HG02763 (cell line): ENCODE measurements at regions not wholly inside any gene's neighbourhood (a gene's known extent, or its start where the extent isn't known, plus 50 kb on each side); places are given as distances from the start of the nearest gene placed in this dataset.
"Not testable (repeated sequence)": the region's sequence is repeated elsewhere in the genome, so short reads cannot be mapped to it uniquely, and the experiment has no call there.

Source experiments
- ATAC-seq: cut with Tn5 transposase; IDR thresholded peaks from one replicate; pipeline ENCODE4 v1.9.1; 2021; ENCODE audit warnings: mild to moderate bottlenecking, moderate library complexity; ENCODE audit not compliant: unreplicated experiment

DNA sequence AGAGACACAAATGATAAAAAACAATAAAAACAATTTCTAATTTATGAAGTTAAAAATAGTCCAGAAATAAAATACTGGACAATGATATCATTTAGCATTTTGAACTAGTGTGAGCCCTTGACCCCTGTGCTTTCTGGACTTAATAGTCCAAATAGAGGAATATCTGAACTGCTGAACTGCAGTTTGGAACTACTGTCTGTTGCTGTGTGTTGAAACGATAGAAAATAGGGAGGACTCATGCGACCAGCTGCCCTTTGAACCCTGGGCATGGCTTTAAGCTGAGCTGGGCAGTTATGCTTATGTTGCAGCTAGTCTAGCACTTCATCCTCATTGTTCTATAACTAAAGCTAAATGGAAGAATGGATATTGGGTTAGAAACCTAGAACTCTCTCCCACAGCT, 99.5 kb downstream of the FMR1NB start:
- no peak for ATAC-seq

DNA sequence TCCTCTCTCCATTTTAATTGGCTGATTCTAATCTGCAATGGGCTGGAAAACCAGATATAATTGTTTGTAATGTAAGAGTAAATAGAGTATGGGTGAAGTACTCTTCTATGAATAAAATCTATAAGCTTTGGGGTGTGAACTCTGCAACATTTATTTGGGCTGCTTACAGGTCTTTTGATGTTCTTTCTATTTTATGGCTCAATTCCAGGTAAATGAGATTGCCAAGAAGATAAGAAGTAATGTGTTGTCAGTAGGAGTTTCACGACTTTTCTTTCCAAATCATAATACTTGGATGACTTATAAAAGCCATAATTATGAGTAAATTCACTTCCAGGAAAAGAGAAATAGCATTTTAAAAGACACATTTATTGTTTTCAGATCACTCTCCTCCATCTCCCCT, 103.5 kb downstream of the FMR1NB start:
- no peak for ATAC-seq

- no peak for ATAC-seq
Observed at GRCh38 chrX:148120151-148120550, 139.0 kb downstream of the FMR1NB start.

DNA sequence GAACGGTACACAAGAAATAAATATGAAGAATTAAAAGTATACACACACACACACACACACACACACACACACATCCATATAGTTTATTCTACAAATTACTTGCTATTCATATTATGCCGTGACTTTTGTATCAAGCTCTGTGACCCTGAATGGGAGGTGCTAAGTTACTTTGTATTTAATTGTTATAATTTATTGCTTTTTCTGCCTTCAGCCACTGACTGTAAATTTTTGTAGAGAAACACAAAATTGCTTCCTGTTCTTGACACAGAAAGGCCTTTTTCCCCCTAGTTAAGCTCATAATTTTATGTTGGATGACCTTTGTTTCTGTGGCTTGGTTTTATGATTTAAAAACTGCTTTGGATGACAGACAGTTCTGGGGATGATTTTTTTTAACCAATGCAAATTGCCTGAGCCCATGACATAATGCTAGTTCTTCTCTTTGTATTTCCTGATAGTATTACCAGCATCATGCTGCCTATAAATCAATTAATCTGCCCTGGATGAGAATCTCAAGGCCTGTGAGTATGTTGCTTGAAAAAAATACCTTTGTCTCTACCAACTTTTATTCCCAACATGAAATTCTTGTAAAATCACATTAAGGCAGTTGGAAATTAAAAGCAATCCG, 140.0 kb downstream of the FMR1NB start:
- ATAC-seq = no peak

DNA sequence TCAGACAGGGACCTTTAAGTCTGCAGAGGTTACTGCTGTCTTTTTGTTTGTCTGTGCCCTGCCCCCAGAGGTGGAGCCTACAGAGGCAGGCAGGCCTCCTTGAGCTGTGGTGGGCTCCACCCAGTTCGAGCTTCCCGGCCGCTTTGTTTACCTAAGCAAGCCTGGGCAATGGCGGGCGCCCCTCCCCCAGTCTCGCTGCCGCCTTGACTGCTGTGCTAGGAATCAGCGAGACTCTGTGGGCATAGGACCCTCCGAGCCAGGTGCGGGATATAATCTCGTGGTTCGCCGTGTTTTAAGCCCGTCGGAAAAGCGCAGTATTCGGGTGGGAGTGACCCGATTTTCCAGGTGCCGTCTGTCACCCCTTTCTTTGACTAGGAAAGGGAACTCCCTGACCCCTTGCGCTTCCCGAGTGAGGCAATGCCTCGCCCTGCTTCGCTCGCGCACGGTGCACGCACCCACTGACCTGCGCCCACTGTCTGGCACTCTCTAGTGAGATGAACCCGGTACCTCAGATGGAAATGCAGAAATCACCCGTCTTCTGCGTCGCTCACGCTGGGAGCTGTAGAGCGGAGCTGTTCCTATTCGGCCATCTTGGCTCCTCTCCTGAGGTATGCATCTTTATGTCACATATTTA, 147.9 kb downstream of the FMR1NB start:
- ATAC-seq = not testable (repeated sequence)

DNA sequence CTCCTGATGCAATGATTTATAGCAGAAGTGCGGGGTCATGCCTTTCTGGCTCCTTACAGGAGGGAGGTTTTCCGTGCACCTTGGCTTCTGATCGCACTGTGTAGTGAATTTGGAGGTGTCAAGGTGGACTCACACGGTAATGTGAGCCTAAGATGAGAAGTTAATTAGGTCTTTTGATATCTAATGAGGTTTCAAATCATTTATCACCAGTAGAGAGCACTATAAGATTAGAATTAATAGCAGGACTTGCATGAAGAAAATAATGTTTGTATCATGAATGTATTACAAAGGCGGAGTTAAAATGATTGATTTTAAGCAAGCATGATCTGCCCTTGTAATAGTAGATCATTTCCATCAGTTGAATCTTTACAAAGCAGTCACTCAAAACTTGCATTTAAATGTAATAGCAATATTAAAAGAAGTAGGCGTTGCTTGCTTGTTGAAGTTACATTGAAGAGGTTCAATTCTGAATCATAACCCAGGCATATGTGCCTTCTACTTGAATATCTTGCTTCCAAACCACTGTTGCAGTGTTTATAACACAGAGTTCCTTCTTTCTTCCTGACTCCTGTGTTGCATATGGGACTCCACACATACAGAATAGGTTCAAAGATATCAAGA, 152.1 kb downstream of the FMR1NB start:
- ATAC-seq = no peak

DNA sequence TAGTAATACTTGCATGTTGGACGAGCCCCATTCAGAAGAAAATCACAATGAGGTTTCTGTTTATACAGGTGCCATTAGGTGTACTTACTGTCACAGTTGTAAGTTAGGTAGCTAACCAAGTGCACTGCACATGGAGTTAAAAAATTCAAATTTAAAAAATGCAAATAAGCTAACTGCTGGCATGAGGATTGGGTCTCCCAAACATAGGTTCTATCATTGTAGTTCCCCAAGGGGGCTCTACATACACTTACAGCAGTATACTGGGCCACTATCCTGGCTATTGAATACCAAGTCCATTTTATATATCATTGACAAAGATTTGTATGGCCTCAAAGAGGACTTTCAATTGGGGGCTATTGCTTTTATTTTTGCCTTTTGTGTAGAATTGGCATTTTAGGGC, 153.4 kb downstream of the FMR1NB start:
- no peak for ATAC-seq

DNA sequence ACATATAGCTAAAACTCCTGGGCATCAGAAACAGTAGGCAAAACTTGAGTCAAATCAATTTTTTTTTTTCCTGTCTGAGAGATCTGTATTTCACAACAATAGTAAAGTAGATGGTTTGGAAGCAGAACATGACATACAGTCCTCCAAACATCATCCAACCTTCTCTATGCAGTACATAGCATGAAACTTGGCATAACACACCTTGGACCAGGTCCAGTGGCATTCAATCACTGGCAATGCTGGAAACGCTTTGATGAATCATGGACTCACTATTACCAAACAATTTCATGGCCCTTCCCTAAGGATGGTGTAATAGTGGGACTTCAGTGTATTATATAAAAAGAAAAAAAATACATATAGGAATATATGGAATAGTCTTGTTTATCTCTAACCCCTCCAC, 154.6 kb downstream of the FMR1NB start:
- ATAC-seq = no peak

GRCh38 chrX:148146121-148146520, 165.0 kb downstream of the FMR1NB start:
- no peak for ATAC-seq

GRCh38 chrX:148156986-148157385, 175.8 kb downstream of the FMR1NB start:
- no peak for ATAC-seq

GRCh38 chrX:148159796-148160195, 178.7 kb downstream of the FMR1NB start:
- ATAC-seq = no peak

GRCh38 chrX:148161701-148162100, 180.6 kb downstream of the FMR1NB start:
- no peak for ATAC-seq

DNA sequence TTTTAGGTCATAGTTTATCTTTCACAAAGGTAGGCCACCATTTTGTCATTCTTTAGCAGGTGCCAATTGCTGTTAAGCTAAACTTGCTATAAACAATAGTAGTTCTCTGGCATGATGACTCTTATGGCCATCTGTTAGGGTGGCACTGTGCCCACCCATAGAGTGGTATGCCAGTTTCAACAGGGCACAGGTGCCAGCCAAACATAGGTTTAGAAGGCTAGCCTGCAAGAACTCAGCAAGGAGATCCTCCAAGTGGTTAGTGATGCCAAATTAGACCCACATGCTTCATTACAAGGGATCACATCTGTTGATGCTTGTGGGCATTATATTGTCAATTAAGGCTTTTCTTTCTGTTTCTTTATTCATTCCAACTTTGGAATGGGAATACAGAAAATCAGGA, 204.5 kb downstream of the FMR1NB start:
- no peak for ATAC-seq

DNA sequence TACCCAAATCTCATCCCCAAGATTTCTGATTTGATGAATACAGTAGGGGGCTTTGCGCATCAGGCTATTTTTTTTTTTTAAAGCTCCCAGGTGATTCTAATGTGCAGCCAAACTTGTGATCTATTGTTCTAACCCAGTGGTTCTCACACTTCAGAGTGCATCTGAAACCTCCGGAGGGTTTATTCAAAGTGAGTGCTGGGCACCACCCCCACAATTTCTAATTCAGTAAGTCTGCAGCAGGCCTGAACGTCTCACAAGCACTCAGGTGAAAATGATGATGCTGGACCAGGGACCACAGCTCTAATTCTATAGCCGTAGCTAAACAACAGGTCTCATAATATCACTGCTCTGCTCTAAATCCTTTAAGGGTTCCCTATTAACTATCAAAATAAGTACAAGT, 211.4 kb downstream of the FMR1NB start:
- no peak for ATAC-seq

- ATAC-seq = no peak
Observed at GRCh38 chrX:148193759-148194158, 212.6 kb downstream of the FMR1NB start.

- no peak for ATAC-seq
Observed at GRCh38 chrX:148203531-148203930, 222.4 kb downstream of the FMR1NB start.

DNA sequence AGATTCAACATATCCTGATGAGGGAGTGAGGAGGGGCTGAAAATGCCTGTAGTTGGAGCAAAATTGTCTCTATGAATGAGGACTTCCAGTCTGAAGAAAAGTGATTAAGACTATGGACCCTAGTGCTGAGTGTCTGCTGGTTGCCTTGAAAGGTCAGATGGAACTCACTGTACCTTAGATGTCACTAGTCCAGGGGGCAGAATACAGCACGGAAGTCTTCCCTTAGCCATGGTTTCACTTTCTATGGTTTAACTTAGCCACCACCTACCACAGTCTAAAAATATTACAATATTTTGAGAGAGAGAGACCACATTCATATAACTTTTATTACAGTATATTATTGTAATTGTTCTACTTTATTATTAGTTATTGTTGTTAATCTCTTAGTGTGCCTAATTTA, 223.1 kb downstream of the FMR1NB start:
- ATAC-seq = no peak

DNA sequence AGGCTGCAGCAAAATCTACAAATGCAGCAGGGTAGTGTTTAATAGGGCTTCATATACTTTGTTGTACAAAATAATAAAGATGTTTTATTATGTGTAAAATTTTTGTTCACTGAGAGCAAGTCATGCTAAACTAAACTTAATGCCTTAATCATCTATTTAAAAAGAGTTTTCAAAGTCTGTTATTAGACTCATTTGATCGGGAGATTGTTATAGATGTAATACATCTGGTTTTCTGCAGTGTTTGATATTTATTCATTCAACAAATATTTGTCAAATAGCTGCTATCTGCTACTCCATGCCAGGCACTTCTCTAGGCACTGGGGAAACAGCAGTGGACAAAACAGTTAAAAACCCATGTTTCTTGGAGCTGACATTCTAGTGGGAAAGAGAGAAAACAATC, 233.6 kb downstream of the FMR1NB start:
- ATAC-seq = no peak

DNA sequence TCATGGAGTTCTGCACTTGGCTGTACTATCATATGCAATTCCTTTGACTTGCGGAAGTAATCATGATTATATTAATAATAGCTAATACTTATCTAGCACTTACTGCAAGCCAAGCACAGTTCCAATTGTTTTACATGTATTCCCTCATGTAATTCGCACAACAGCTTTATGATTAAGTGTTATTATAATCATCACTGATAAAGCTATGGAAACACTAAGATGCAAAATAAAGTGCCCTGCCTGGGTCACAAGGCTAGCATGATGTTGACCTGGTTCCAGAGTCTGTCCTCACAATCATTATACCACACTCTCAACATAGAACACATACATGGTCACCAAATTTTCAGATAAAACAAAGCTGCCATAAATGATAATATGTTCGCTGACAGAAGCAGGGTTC, 234.6 kb downstream of the FMR1NB start:
- no peak for ATAC-seq

DNA sequence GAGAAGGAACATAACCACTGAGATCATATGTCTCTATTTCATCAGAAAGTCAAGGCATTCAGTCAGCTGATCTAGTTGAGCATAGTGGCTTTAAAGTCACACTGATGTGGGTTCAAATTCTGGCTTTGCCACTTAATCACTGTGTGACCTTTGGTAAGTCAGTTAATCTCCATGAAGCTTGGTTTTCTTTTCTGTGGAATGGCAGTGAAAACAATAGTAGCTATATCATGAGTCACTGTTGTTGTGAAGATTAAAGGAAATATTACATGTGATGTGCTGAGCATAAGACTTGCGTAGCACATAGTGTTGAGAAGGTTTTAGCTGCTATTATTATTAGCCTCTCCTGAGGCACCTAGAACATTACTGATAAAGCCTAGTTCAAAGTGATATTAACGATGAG, 242.2 kb downstream of the FMR1NB start:
- ATAC-seq = no peak

DNA sequence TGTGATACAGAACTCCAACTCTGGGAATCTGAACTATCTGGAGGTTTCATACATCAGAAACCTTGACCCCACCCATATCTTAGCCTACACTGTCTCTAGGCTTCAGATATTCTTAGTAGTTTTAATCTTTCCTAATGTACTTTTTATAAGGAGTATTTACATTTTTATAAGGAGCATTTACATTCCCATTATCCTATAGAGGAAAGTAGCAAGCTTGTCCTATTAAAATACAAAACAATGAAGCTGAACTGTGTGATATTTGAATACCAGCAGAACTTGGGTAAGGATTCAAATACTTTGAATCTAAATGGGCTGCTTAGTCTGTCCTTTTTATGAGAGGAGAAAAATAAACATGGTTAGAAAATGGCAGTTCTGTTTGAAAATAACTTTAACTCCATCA, 247.4 kb downstream of the FMR1NB start:
- no peak for ATAC-seq

GRCh38 chrX:148229801-148230303, 248.7 kb downstream of the FMR1NB start:
- no peak for ATAC-seq
